ENCODE measurements at regions not wholly inside any gene's neighbourhood (a gene's known extent, or its start where the extent isn't known, plus 50 kb on each side); places are given as distances from the start of the nearest gene placed in this dataset.

DNA sequence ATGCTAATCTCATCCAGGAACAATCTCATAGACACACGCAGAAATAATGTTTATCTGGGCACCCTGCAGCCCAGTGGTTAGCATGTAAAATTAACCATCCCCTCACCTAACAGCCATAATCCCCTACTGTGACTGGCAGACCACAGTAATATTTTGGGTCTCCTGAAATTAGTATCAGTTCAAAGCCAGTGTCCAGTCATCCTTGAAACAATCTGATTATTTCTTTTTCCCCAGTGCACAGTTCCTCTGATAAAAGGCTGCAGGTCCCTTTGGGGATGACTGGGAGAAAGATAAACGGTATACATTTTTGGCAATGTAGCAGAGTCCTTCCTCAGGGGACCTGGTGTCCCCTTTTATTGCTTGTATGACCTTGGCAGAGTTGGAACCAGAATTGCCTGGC is 50.4 kb upstream of the CYSLTR2 start:
- no peak for TF ChIP-seq CTCF (IDR thresholded peaks at IDR 0.05; ENCODE audit: low read depth, low read length, poor library complexity, severe bottlenecking)
- TF ChIP-seq EZH2phosphoT487 (IDR thresholded peaks at IDR 0.05; ENCODE audit: borderline replicate concordance, low read length): no peak
